ENCODE measurements at regions not wholly inside any gene's neighbourhood (a gene's known extent, or its start where the extent isn't known, plus 50 kb on each side); places are given as distances from the start of the nearest gene placed in this dataset.

DNA sequence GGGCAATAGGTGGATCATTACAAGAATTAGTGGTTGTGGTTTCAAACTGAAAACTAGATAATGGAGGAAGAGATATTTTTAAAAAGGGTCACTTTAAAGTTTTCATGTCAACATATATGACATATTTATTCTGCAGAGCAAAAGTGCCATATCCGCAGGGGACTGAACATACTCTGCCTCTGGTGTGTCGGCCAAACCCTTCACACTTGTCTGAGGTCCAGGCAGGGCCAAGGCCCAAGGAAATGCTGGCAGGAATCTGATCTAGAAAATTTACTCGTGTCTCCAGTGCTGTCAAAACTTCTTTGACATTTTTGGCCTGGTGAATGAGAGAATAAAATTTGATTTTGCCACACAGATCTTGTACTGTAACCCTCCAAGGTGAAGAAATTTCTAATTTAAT, 562.3 kb downstream of the CCSER2 start:
- TF ChIP-seq POLR2A (IDR thresholded peaks at IDR 0.05) = no peak
- TF ChIP-seq, protein P1, sequence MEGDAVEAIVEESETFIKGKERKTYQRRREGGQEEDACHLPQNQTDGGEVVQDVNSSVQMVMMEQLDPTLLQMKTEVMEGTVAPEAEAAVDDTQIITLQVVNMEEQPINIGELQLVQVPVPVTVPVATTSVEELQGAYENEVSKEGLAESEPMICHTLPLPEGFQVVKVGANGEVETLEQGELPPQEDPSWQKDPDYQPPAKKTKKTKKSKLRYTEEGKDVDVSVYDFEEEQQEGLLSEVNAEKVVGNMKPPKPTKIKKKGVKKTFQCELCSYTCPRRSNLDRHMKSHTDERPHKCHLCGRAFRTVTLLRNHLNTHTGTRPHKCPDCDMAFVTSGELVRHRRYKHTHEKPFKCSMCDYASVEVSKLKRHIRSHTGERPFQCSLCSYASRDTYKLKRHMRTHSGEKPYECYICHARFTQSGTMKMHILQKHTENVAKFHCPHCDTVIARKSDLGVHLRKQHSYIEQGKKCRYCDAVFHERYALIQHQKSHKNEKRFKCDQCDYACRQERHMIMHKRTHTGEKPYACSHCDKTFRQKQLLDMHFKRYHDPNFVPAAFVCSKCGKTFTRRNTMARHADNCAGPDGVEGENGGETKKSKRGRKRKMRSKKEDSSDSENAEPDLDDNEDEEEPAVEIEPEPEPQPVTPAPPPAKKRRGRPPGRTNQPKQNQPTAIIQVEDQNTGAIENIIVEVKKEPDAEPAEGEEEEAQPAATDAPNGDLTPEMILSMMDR (IDR thresholded peaks at IDR 0.05 in 4 of 5, conservative IDR thresholded peaks at IDR 0.05 in 1 of 5) = no peak
- Histone ChIP-seq H3K9me3 (no peaks in the 10 kb centered on the region), H3K27ac (no peak overlapping the region), H3K27me3 (no peaks in the 10 kb centered on the region), H3K4me3 (no peak overlapping the region), H3K36me3 (no peaks in the 10 kb centered on the region), H3K4me1 (no peaks in the 10 kb centered on the region)
- intact Hi-C loops (cut with DNase I; ENCODE audit: low total_unique reads) (no loop called here), in situ Hi-C loops (cut with MboI; ENCODE audit: low sequenced_read_pairs in 4 of 4) (no loop called here)
- DNase-seq (no peak), ATAC-seq (no peak)

DNA sequence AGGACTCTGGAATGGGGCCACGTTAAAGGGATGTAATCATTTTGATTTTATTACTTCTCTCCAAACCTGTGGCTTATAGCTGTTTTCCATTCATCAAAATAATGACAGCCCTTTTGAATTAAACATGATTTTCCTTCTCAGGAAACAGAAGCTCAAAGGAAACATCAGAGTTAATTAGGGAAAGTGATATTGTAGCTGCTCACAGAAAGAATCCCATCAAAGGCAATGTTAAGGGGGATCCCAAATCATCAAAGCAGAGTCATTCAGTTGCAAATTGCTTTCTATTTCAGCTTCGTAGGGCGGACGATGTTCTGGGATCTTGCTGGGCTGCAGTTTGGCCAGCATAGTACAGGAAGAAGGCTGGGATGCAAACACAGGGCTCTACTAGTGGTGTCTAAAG, 563.2 kb downstream of the CCSER2 start:
- no peaks in the 10 kb centered on the region for H3K4me1 ChIP-seq

DNA sequence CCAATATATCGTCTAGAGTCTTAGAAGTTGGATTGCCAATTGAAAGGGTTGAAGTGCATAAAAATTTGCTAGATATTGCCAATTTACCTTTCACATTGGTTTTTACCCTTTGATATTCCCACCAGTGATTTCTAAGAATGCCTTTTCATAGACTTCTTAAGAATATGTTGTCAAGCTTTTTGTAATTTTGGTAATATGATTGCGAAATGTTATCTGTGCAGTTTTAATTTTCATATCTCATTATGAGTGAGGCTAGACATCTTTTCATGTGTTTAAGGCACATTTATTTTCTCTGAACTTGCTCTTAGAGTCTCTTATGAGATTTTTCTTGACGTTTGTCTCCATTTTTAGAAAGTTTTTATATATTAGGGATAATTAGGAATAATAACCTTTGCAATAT, 567.2 kb downstream of the CCSER2 start:
- DNase-seq (no peak), ATAC-seq (no peak)
- Histone ChIP-seq H3K9me3 (no peaks in the 10 kb centered on the region), H3K4me1 (no peaks in the 10 kb centered on the region), H3K27me3 (no peaks in the 10 kb centered on the region), H3K4me3 (no peak overlapping the region), H3K36me3 (no peaks in the 10 kb centered on the region), H3K27ac (no peak overlapping the region)
- in situ Hi-C loops (cut with MboI; ENCODE audit: low sequenced_read_pairs in 4 of 4) = no loop called here
- intact Hi-C loops (cut with DNase I; ENCODE audit: low total_unique reads) = no loop called here
- TF ChIP-seq POLR2A (IDR thresholded peaks at IDR 0.05) = no peak
- TF ChIP-seq, protein P1 (IDR thresholded peaks at IDR 0.05 in 4 of 5, conservative IDR thresholded peaks at IDR 0.05 in 1 of 5) = no peak

More for the DNA sequence above, 563.2 kb downstream of the CCSER2 start:
- no peaks in the 10 kb centered on the region for H3K27me3 ChIP-seq
- H3K36me3 ChIP-seq = no peaks in the 10 kb centered on the region
- H3K4me3 ChIP-seq = no peak overlapping the region
- TF ChIP-seq, protein P1 (IDR thresholded peaks at IDR 0.05 in 4 of 5, conservative IDR thresholded peaks at IDR 0.05 in 1 of 5) = no peak
- TF ChIP-seq POLR2A (IDR thresholded peaks at IDR 0.05) = no peak
- no peaks in the 10 kb centered on the region for H3K9me3 ChIP-seq
- ATAC-seq (no peak), DNase-seq (no peak)
- in situ Hi-C loops (cut with MboI; ENCODE audit: low sequenced_read_pairs in 4 of 4) = no loop called here
- intact Hi-C loops (cut with DNase I; ENCODE audit: low total_unique reads) = no loop called here
- H3K27ac ChIP-seq = no peak overlapping the region

DNA sequence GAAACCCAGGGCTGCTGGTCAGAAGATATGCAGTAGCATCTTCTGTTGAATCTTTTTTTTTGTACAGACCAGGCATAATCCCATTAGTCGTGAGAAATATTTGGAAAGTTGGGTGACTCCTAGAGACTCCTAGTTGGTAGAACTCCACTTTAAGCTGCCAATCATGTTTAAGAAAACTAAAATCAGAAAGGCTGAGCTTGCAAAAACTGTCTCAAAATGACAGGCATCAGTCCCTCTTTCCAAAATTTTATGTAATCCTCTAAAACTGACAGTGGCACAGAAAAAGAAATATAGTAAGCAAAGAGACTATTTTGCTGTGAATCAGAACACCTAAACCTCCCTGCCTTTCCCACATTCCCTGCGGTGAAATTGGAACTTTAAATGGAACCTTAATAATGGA, 568.5 kb downstream of the CCSER2 start:
- Histone ChIP-seq H3K4me1 (no peaks in the 10 kb centered on the region), H3K27me3 (no peaks in the 10 kb centered on the region), H3K36me3 (no peaks in the 10 kb centered on the region), H3K4me3 (no peak overlapping the region), H3K9me3 (no peaks in the 10 kb centered on the region), H3K27ac (no peak overlapping the region)
- in situ Hi-C loops (cut with MboI; ENCODE audit: low sequenced_read_pairs in 4 of 4) = no loop called here
- no peak for ATAC-seq
- TF ChIP-seq POLR2A (IDR thresholded peaks at IDR 0.05) = no peak
- TF ChIP-seq, protein P1 (IDR thresholded peaks at IDR 0.05 in 4 of 5, conservative IDR thresholded peaks at IDR 0.05 in 1 of 5) = no peak
- no peak for DNase-seq
- intact Hi-C loops (cut with DNase I; ENCODE audit: low total_unique reads) = no loop called here

DNA sequence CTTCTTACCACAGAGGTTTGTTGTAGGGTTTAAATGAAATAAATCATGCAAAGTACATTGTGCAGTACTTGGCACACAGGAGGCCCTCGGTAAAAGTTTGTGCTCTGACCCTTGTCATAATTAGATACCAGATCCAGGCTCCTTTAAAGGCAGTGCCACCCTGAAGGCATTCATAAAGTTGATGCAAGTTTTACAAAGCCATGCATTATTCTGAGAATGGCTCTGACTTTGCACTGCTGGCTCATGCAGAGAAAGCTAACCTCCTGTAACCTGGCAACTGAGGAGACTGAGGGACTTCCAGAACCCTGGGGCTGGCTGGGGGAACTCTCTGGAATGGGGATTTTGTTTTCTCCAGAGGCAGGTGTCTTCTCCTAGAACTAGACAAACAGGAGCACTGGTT, 570.9 kb downstream of the CCSER2 start:
- no peaks in the 10 kb centered on the region for H3K36me3 ChIP-seq
- H3K4me1 ChIP-seq = no peaks in the 10 kb centered on the region
- no peak overlapping the region for H3K4me3 ChIP-seq
- ATAC-seq (no peak), DNase-seq (no peak)
- in situ Hi-C loops (cut with MboI; ENCODE audit: low sequenced_read_pairs in 4 of 4) = no loop called here
- intact Hi-C loops (cut with DNase I; ENCODE audit: low total_unique reads) = no loop called here
- H3K27me3 ChIP-seq = no peaks in the 10 kb centered on the region
- H3K9me3 ChIP-seq = no peaks in the 10 kb centered on the region
- no peak overlapping the region for H3K27ac ChIP-seq
- no peak for TF ChIP-seq POLR2A (IDR thresholded peaks at IDR 0.05)
- TF ChIP-seq, protein P1 (IDR thresholded peaks at IDR 0.05 in 4 of 5, conservative IDR thresholded peaks at IDR 0.05 in 1 of 5) = no peak
